OCI-LY7 (cell line): ENCODE measurements at regions not wholly inside any gene's neighbourhood (a gene's known extent, or its start where the extent isn't known, plus 50 kb on each side); places are given as distances from the start of the nearest gene placed in this dataset.

Experiments used
- BruUV-seq: library from RNA; stranded (reverse); fragments of 400-500 nt; replicated peaks from 2 replicates; lab custom pipeline; 2021; lab: Mats Ljungman, UMichigan
- CTCF ChIA-PET: fragments of 300-600 bp; sonication (Branson Sonifier 250); formaldehyde crosslinking; loops from one replicate; lab custom pipeline; 2022; ENCODE audit warnings: antibody characterized with exemption; ENCODE audit not compliant: unreplicated experiment; lab: Charles Lee
- POLR2A ChIA-PET: fragments of 300-600 bp; sonication (Branson Sonifier 250); formaldehyde crosslinking; loops from one replicate; lab custom pipeline; 2022; ENCODE audit warnings: antibody characterized with exemption; lab: Charles Lee
- DNase-seq: peaks from one replicate; pipeline ENCODE4 v3.0.0-alpha.2; 2015; ENCODE audit warnings: low spot score
- H2AFZ ChIP-seq: fragments of 200-600 bp; sonication (generic), shearing (Covaris generic); 2 replicates; pipeline ENCODE4 v1.6.1; 2014; ENCODE audit warnings: mild to moderate bottlenecking, antibody characterized with exemption, low read length, moderate library complexity
- H3K27ac ChIP-seq: fragments of 200-600 bp; sonication (generic); 2 replicates; pipeline ENCODE4 v1.5.1; 2014; ENCODE audit warnings: mixed run types, low read depth, mild to moderate bottlenecking, moderate library complexity, low read length, inconsistent platforms; ENCODE audit not compliant: poor library complexity, severe bottlenecking
- H3K36me3 ChIP-seq: fragments of 200-600 bp; sonication (generic); 2 replicates; pipeline ENCODE4 v1.6.1; 2014; ENCODE audit warnings: mild to moderate bottlenecking, antibody characterized with exemption, low read length, moderate library complexity, mixed read lengths; ENCODE audit not compliant: insufficient read depth
- H3K4me1 ChIP-seq: fragments of 200-600 bp; sonication (generic); 2 replicates; pipeline ENCODE4 v1.5.1; 2014; ENCODE audit warnings: mild to moderate bottlenecking, low read length; ENCODE audit not compliant: insufficient read depth, poor library complexity, severe bottlenecking
- H3K4me2 ChIP-seq: fragments of 200-600 bp; sonication (generic); 2 replicates; pipeline ENCODE4 v1.6.1; 2014; ENCODE audit warnings: mild to moderate bottlenecking, low read length
- H3K4me3 ChIP-seq: fragments of 200-600 bp; sonication (generic); 2 replicates; pipeline ENCODE4 v1.5.1; 2014; ENCODE audit warnings: mild to moderate bottlenecking, low read depth, low read length; ENCODE audit not compliant: poor library complexity, severe bottlenecking
- H3K79me2 ChIP-seq: fragments of 200-600 bp; sonication (generic); 2 replicates; pipeline ENCODE4 v1.6.1; 2016; ENCODE audit warnings: low read depth, mild to moderate bottlenecking, low read length, moderate library complexity, mixed read lengths; ENCODE audit not compliant: insufficient read depth
- H3K9me2 ChIP-seq: fragments of 200-600 bp; sonication (generic); 2 replicates; pipeline ENCODE4 v1.6.1; 2016; ENCODE audit warnings: mild to moderate bottlenecking, low read length, mixed read lengths; ENCODE audit not compliant: insufficient read depth
- H3K9me3 ChIP-seq: fragments of 200-600 bp; sonication (generic); 2 replicates; pipeline ENCODE4 v1.6.1; 2014; ENCODE audit warnings: mild to moderate bottlenecking, mixed run types, low read length, mixed read lengths
- H4K20me1 ChIP-seq: fragments of 200-600 bp; sonication (generic); 2 replicates; pipeline ENCODE4 v1.6.1; 2014; ENCODE audit warnings: mild to moderate bottlenecking, antibody characterized with exemption, low read length, moderate library complexity, mixed read lengths; ENCODE audit not compliant: insufficient read depth
- EZH2phosphoT487 ChIP-seq: fragments of 200-600 bp; sonication (generic); IDR thresholded peaks from 2 replicates; pipeline ENCODE4 v1.6.1; 2018; ENCODE audit warnings: low read depth, borderline replicate concordance, mild to moderate bottlenecking, mixed run types, antibody characterized with exemption, low read length, moderate library complexity, mixed read lengths
- intact Hi-C: fragments of 100-400 bp; cut with micrococcal nuclease; formaldehyde crosslinking; loops from one replicate; pipeline ENCODE4 v1.10.0; 2022; ENCODE audit not compliant: unreplicated experiment
- TF ChIP-seq, protein P1 (sequence below): fragments of 200-600 bp; sonication (generic); conservative IDR thresholded peaks from 2 replicates; pipeline ENCODE4 v1.5.1; 2014; ENCODE audit warnings: mild to moderate bottlenecking, antibody characterized with exemption, low read length, moderate library complexity, mixed read lengths

- H3K79me2 ChIP-seq, result no peaks in the 10 kb centered on the region
- no peaks in the 10 kb centered on the region for H3K4me1 ChIP-seq
- no peak for DNase-seq
- CTCF ChIA-PET, result no interaction called here
- POLR2A ChIA-PET, result interaction anchor here (0.7 kb wide), 1 partner anchor 1797 kb away, joined by 3 read pairs; no protein-coding TSS in a partner anchor
- no peak overlapping the region for H3K27ac ChIP-seq
- no peak overlapping the region for H3K4me3 ChIP-seq
- H3K36me3 ChIP-seq, result no peaks in the 10 kb centered on the region
- no TSS peak for BruUV-seq
- no peak for TF ChIP-seq EZH2phosphoT487
- TF ChIP-seq, protein P1, sequence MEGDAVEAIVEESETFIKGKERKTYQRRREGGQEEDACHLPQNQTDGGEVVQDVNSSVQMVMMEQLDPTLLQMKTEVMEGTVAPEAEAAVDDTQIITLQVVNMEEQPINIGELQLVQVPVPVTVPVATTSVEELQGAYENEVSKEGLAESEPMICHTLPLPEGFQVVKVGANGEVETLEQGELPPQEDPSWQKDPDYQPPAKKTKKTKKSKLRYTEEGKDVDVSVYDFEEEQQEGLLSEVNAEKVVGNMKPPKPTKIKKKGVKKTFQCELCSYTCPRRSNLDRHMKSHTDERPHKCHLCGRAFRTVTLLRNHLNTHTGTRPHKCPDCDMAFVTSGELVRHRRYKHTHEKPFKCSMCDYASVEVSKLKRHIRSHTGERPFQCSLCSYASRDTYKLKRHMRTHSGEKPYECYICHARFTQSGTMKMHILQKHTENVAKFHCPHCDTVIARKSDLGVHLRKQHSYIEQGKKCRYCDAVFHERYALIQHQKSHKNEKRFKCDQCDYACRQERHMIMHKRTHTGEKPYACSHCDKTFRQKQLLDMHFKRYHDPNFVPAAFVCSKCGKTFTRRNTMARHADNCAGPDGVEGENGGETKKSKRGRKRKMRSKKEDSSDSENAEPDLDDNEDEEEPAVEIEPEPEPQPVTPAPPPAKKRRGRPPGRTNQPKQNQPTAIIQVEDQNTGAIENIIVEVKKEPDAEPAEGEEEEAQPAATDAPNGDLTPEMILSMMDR, result no peak
- no peaks in the 10 kb centered on the region for H3K9me2 ChIP-seq
- H3K4me2 ChIP-seq, result no peak overlapping the region
- no peaks in the 10 kb centered on the region for H4K20me1 ChIP-seq
- H3K9me3 ChIP-seq, result no peaks in the 10 kb centered on the region
- H2AFZ ChIP-seq, result no peak overlapping the region
- intact Hi-C loops, result no loop called here
These were observed 447.8 kb upstream of the GOT2 start for GRCh38 chr16:59181821-59182420.

- no peak overlapping the region for H3K4me2 ChIP-seq
- no peak overlapping the region for H3K4me3 ChIP-seq
- no peaks in the 10 kb centered on the region for H3K4me1 ChIP-seq
- no peak for DNase-seq
- no peaks in the 10 kb centered on the region for H3K9me2 ChIP-seq
- no peaks in the 10 kb centered on the region for H3K79me2 ChIP-seq
- ChIA-PET POLR2A (no interaction called here), CTCF (no interaction called here)
- H3K36me3 ChIP-seq, result no peaks in the 10 kb centered on the region
- intact Hi-C loops, result no loop called here
- TF ChIP-seq, protein P1, result no peak
- no peak for TF ChIP-seq EZH2phosphoT487
- BruUV-seq, result no TSS peak
- H3K27ac ChIP-seq, result no peak overlapping the region
- H4K20me1 ChIP-seq, result no peaks in the 10 kb centered on the region
- H2AFZ ChIP-seq, result no peak overlapping the region
- H3K9me3 ChIP-seq, result no peaks in the 10 kb centered on the region
These were observed 446.0 kb upstream of the GOT2 start for GRCh38 chr16:59180083-59180476.

- no peak overlapping the region for H3K4me3 ChIP-seq
- no peak overlapping the region for H3K4me2 ChIP-seq
- TF ChIP-seq EZH2phosphoT487, result no peak
- TF ChIP-seq, protein P1, result no peak
- no peaks in the 10 kb centered on the region for H3K4me1 ChIP-seq
- DNase-seq, result no peak
- POLR2A ChIA-PET, result no interaction called here
- BruUV-seq, result no TSS peak
- no peaks in the 10 kb centered on the region for H3K36me3 ChIP-seq
- H3K9me3 ChIP-seq, result no peaks in the 10 kb centered on the region
- H4K20me1 ChIP-seq, result no peaks in the 10 kb centered on the region
- no peak overlapping the region for H3K27ac ChIP-seq
- H2AFZ ChIP-seq, result no peak overlapping the region
- intact Hi-C loops, result no loop called here
- no peaks in the 10 kb centered on the region for H3K79me2 ChIP-seq
- no peaks in the 10 kb centered on the region for H3K9me2 ChIP-seq
- CTCF ChIA-PET, result no interaction called here
These were observed 445.4 kb upstream of the GOT2 start for GRCh38 chr16:59179446-59180082.
